ENCODE measurements at regions not wholly inside any gene's neighbourhood (a gene's known extent, or its start where the extent isn't known, plus 50 kb on each side); places are given as distances from the start of the nearest gene placed in this dataset.

DNA sequence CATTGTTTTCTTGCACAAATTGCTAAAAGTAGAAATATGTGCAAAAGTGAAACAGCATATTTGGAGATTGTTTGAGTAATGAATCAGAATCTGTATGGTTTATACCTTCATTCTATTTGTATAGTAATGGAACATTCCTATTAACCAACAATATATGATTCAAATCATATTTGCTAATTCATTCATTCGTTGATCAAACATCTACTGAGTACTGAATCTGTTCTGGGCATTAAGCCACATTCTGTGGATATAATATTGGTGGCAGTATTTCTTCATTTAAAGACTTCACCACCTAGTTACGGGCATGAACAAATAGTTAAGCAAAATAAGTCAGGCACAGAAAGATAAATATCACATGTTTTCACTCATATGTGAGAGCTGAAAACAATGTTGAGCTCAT is 385.7 kb downstream of the MTRR start:
- no peaks in the 10 kb centered on the region for H3K4me1 Mint-ChIP-seq (ENCODE audit: low read depth, unreplicated experiment)
- H3K36me3 Mint-ChIP-seq (ENCODE audit: unreplicated experiment) = no peaks in the 10 kb centered on the region
- TF ChIP-seq, protein P1, sequence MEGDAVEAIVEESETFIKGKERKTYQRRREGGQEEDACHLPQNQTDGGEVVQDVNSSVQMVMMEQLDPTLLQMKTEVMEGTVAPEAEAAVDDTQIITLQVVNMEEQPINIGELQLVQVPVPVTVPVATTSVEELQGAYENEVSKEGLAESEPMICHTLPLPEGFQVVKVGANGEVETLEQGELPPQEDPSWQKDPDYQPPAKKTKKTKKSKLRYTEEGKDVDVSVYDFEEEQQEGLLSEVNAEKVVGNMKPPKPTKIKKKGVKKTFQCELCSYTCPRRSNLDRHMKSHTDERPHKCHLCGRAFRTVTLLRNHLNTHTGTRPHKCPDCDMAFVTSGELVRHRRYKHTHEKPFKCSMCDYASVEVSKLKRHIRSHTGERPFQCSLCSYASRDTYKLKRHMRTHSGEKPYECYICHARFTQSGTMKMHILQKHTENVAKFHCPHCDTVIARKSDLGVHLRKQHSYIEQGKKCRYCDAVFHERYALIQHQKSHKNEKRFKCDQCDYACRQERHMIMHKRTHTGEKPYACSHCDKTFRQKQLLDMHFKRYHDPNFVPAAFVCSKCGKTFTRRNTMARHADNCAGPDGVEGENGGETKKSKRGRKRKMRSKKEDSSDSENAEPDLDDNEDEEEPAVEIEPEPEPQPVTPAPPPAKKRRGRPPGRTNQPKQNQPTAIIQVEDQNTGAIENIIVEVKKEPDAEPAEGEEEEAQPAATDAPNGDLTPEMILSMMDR (IDR thresholded peaks at IDR 0.05; ENCODE audit: partially characterized antibody, unreplicated experiment) = no peak
- no peaks in the 10 kb centered on the region for H3K27me3 Mint-ChIP-seq (ENCODE audit: unreplicated experiment)
- H3K27ac Mint-ChIP-seq (ENCODE audit: unreplicated experiment) = no peak overlapping the region
- DNase-seq = no peak
- H3K9me3 Mint-ChIP-seq (ENCODE audit: unreplicated experiment) = no peaks in the 10 kb centered on the region
- no peak overlapping the region for H3K4me3 Mint-ChIP-seq (ENCODE audit: unreplicated experiment)

DNA sequence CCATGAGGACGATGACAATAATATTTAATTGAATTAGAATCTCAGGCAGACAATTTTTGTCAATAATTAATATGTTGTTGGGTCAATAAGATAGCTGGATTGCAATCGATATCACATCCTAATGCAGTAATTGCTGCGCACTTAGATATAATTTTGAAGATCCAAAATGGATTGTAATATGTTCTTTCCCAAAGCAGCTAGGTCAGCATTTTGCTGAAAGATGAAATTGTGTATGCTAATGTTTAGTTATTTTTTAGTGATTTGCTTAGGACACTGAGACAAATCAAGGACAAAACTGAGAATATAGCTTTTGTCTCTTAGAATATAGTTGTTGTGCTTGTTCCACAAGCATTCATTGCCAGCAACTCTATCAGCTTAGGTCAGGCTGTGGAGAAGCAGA is 389.9 kb downstream of the MTRR start:
- no peaks in the 10 kb centered on the region for H3K36me3 Mint-ChIP-seq (ENCODE audit: unreplicated experiment)
- H3K9me3 Mint-ChIP-seq (ENCODE audit: unreplicated experiment) = no peaks in the 10 kb centered on the region
- no peak overlapping the region for H3K27ac Mint-ChIP-seq (ENCODE audit: unreplicated experiment)
- no peak overlapping the region for H3K4me3 Mint-ChIP-seq (ENCODE audit: unreplicated experiment)
- no peaks in the 10 kb centered on the region for H3K27me3 Mint-ChIP-seq (ENCODE audit: unreplicated experiment)
- TF ChIP-seq, protein P1 (IDR thresholded peaks at IDR 0.05; ENCODE audit: partially characterized antibody, unreplicated experiment) = no peak
- no peaks in the 10 kb centered on the region for H3K4me1 Mint-ChIP-seq (ENCODE audit: low read depth, unreplicated experiment)
- no peak for DNase-seq

DNA sequence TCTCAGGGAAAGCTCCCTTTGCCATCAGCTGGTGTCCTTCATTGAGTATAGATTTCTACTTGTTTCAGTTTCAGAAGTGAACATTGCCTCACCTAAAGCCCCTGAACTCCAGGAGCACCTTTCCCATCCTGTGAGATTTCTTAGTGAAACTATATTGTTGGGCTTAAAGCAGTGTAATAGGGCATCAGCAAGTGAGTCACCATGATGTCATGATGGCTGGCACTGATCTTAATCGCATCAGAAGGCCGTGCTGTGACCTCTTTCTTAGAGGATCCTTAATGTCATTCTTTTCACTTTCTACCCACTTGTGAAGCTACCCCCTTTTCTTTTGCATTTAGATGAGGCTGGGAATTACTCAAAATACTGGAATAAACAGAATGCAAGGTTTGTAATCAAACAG is 401.3 kb downstream of the MTRR start:
- Mint-ChIP-seq H3K9me3 (ENCODE audit: unreplicated experiment) (peaks cover 5% of the 10 kb centered on the region), H3K27me3 (ENCODE audit: unreplicated experiment) (no peaks in the 10 kb centered on the region), H3K27ac (ENCODE audit: unreplicated experiment) (no peak overlapping the region), H3K4me3 (ENCODE audit: unreplicated experiment) (no peak overlapping the region), H3K36me3 (ENCODE audit: unreplicated experiment) (peaks cover 4% of the 10 kb centered on the region), H3K4me1 (ENCODE audit: low read depth, unreplicated experiment) (no peaks in the 10 kb centered on the region)
- TF ChIP-seq, protein P1 (IDR thresholded peaks at IDR 0.05; ENCODE audit: partially characterized antibody, unreplicated experiment) = no peak
- no peak for DNase-seq

- no peak overlapping the region for H3K27ac Mint-ChIP-seq (ENCODE audit: unreplicated experiment)
- H3K9me3 Mint-ChIP-seq (ENCODE audit: unreplicated experiment) = no peaks in the 10 kb centered on the region
- TF ChIP-seq, protein P1 (IDR thresholded peaks at IDR 0.05; ENCODE audit: partially characterized antibody, unreplicated experiment) = no peak
- H3K4me1 Mint-ChIP-seq (ENCODE audit: low read depth, unreplicated experiment) = no peaks in the 10 kb centered on the region
- H3K27me3 Mint-ChIP-seq (ENCODE audit: unreplicated experiment) = no peaks in the 10 kb centered on the region
- no peak for DNase-seq
- H3K36me3 Mint-ChIP-seq (ENCODE audit: unreplicated experiment) = no peaks in the 10 kb centered on the region
- H3K4me3 Mint-ChIP-seq (ENCODE audit: unreplicated experiment) = no peak overlapping the region
Observed at GRCh38 chr5:8280711-8281363, 411.9 kb downstream of the MTRR start.

GRCh38 chr5:8288334-8288733 is 419.4 kb downstream of the MTRR start:
- TF ChIP-seq, protein P1 (IDR thresholded peaks at IDR 0.05; ENCODE audit: partially characterized antibody, unreplicated experiment) = no peak
- Mint-ChIP-seq H3K27me3 (ENCODE audit: unreplicated experiment) (no peaks in the 10 kb centered on the region), H3K4me3 (ENCODE audit: unreplicated experiment) (no peak overlapping the region), H3K27ac (ENCODE audit: unreplicated experiment) (no peak overlapping the region), H3K9me3 (ENCODE audit: unreplicated experiment) (no peaks in the 10 kb centered on the region), H3K4me1 (ENCODE audit: low read depth, unreplicated experiment) (no peaks in the 10 kb centered on the region), H3K36me3 (ENCODE audit: unreplicated experiment) (no peaks in the 10 kb centered on the region)
- DNase-seq = no peak
